Mesendoderm (in vitro differentiated cells): ENCODE measurements at regions not wholly inside any gene's neighbourhood (a gene's known extent, or its start where the extent isn't known, plus 50 kb on each side); places are given as distances from the start of the nearest gene placed in this dataset.

Source experiments
- DNase-seq: peaks from one replicate; pipeline ENCODE4 v3.0.0; 2013
- H2AK5ac ChIP-seq: 2 replicates; pipeline ENCODE4 v1.6.1; 2013; ENCODE audit warnings: low read length, inconsistent platforms
- H2BK120ac ChIP-seq: 2 replicates; pipeline ENCODE4 v1.6.1; 2013; ENCODE audit warnings: low read depth, mild to moderate bottlenecking, low read length, moderate library complexity, mixed read lengths
- H2BK15ac ChIP-seq: replicated peaks from 2 replicates; pipeline ENCODE4 v1.6.1; 2013; ENCODE audit warnings: low read depth, mild to moderate bottlenecking, moderate library complexity
- H2BK5ac ChIP-seq: 2 replicates; pipeline ENCODE4 v1.6.1; 2013; ENCODE audit warnings: low read length, inconsistent platforms
- H3K18ac ChIP-seq: 2 replicates; pipeline ENCODE4 v1.6.1; 2013; ENCODE audit warnings: mild to moderate bottlenecking, low read length, mixed read lengths
- H3K23ac ChIP-seq: one replicate; pipeline ENCODE4 v1.6.1; 2013; ENCODE audit warnings: low read length
- H3K27ac ChIP-seq: 2 replicates; pipeline ENCODE4 v1.5.1; 2013; ENCODE audit warnings: low read depth, mild to moderate bottlenecking, inconsistent platforms, low read length, moderate library complexity
- H3K27me3 ChIP-seq: 2 replicates; pipeline ENCODE4 v1.6.1; 2013; ENCODE audit warnings: low read length, control low read depth, mild to moderate bottlenecking, inconsistent platforms; ENCODE audit not compliant: insufficient read depth, poor library complexity
- H3K36me3 ChIP-seq: 2 replicates; pipeline ENCODE4 v1.6.1; 2013; ENCODE audit warnings: low read length, inconsistent platforms; ENCODE audit not compliant: control insufficient read depth, insufficient read depth
- H3K4ac ChIP-seq: one replicate; pipeline ENCODE4 v1.6.1; 2013; ENCODE audit warnings: low read depth, mild to moderate bottlenecking, low read length, moderate library complexity
- H3K4me1 ChIP-seq: 2 replicates; pipeline ENCODE4 v1.6.1; 2013; ENCODE audit warnings: low read depth, low read length, inconsistent platforms; ENCODE audit not compliant: control insufficient read depth
- H3K4me2 ChIP-seq: 2 replicates; pipeline ENCODE4 v1.6.1; 2013; ENCODE audit warnings: low read length
- H3K4me3 ChIP-seq: 2 replicates; pipeline ENCODE4 v1.5.1; 2013; ENCODE audit warnings: mild to moderate bottlenecking, low read length
- H3K56ac ChIP-seq: one replicate; pipeline ENCODE4 v1.6.1; 2013; ENCODE audit warnings: low read length
- H3K79me1 ChIP-seq: 2 replicates; pipeline ENCODE4 v1.6.1; 2013; ENCODE audit warnings: low read length, inconsistent platforms
- H3K79me2 ChIP-seq: 2 replicates; pipeline ENCODE4 v1.6.1; 2013; ENCODE audit warnings: mild to moderate bottlenecking, low read length; ENCODE audit not compliant: control insufficient read depth, insufficient read depth
- H3K9ac ChIP-seq: 2 replicates; pipeline ENCODE4 v1.6.1; 2013; ENCODE audit warnings: low read length, inconsistent platforms
- H4K5ac ChIP-seq: one replicate; pipeline ENCODE4 v1.6.1; 2013; ENCODE audit warnings: low read length
- H4K8ac ChIP-seq: one replicate; pipeline ENCODE4 v1.6.1; 2013; ENCODE audit warnings: low read depth, mild to moderate bottlenecking, control low read depth, low read length, moderate library complexity
- WGBS: extraction: QIAGEN DNeasy Blood & Tissue Kit; methylation state at CpG from one replicate; pipeline ENCODE4 v1.1.7; 2013; ENCODE audit warnings: low lambda C conversion rate, missing lambda C conversion rate; ENCODE audit not compliant: insufficient coverage; ENCODE audit errors: extremely low coverage; 5-methylcytosine and 5-hydroxymethylcytosine counted together

- no peak overlapping the region for H3K4me2 ChIP-seq
- no peak for DNase-seq
- peaks cover 1% of the 10 kb centered on the region for H3K4me1 ChIP-seq
- no peaks in the 10 kb centered on the region for H3K27me3 ChIP-seq
- H3K9ac ChIP-seq, result no peak overlapping the region
- no peaks in the 10 kb centered on the region for H3K79me2 ChIP-seq
- H2AK5ac ChIP-seq, result no peak overlapping the region
- no peaks in the 10 kb centered on the region for H3K36me3 ChIP-seq
- no peak overlapping the region for H4K5ac ChIP-seq
- H2BK5ac ChIP-seq, result no peak overlapping the region
- no peak overlapping the region for H3K56ac ChIP-seq
- no peak overlapping the region for H3K27ac ChIP-seq
- no peak overlapping the region for H3K18ac ChIP-seq
- no peaks in the 10 kb centered on the region for H3K79me1 ChIP-seq
- no peak overlapping the region for H2BK15ac ChIP-seq
- H2BK120ac ChIP-seq, result no peak overlapping the region
- no peak overlapping the region for H3K4ac ChIP-seq
- no CpG with 5 or more reads among the region's 5 CpGs for WGBS
- H3K23ac ChIP-seq, result no peak overlapping the region
- no peak overlapping the region for H4K8ac ChIP-seq
- H3K4me3 ChIP-seq, result no peak overlapping the region
These were observed 110.4 kb upstream of the BMP2 start for GRCh38 chr20:6657111-6657510.

DNA sequence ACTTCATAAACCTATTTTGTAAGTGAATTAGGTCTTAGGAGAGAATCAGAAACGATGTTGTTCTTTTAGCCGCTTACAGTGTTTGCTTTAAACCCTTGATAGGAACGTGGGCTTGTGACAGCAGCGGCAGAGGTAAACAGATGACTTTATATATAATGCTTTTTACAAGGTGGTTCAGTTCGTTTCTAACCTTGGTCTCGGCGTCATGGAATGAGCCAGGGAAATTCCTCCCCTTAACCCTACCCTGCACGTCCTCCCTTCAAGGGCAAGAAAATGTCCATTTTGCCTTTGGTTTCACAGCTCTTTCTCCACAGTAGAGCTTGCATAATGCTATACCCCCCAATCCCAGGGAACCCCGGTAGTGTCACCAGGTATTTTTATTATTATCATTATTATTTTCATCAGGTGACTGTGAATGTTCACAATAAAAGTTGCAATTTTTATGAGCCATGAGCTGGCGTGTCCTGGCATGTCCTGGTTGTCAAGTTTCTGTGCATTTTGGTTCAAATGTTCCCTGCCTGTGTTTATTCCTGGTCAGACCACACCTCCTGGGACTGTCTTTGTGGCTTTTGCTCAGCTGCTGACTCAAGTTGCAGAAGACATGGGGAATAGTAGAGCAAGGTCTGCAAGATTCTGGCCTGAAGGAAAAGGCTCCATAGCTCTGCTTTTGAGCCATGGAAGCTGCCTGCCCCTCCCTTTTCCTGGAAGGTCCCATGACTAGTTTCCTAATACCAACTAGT, 112.8 kb upstream of the BMP2 start:
- H2BK5ac ChIP-seq, result peak overlapping the region; percentile 36
- no peaks in the 10 kb centered on the region for H3K27me3 ChIP-seq
- no peak overlapping the region for H4K8ac ChIP-seq
- no peaks in the 10 kb centered on the region for H3K36me3 ChIP-seq
- no peak overlapping the region for H2AK5ac ChIP-seq
- H3K4me1 ChIP-seq, result no peaks in the 10 kb centered on the region
- H2BK15ac ChIP-seq, result peak overlapping the region; percentile 8
- H3K27ac ChIP-seq, result no peak overlapping the region
- no CpG with 5 or more reads among the region's 10 CpGs for WGBS
- H3K79me2 ChIP-seq, result no peaks in the 10 kb centered on the region
- no peak overlapping the region for H3K23ac ChIP-seq
- no peak overlapping the region for H3K9ac ChIP-seq
- no peak overlapping the region for H3K4me2 ChIP-seq
- no peak overlapping the region for H2BK120ac ChIP-seq
- H4K5ac ChIP-seq, result no peak overlapping the region
- no peak overlapping the region for H3K56ac ChIP-seq
- no peak overlapping the region for H3K4ac ChIP-seq
- H3K4me3 ChIP-seq, result no peak overlapping the region
- H3K18ac ChIP-seq, result peak overlapping the region; percentile 56
- DNase-seq, result no peak
- no peaks in the 10 kb centered on the region for H3K79me1 ChIP-seq

GRCh38 chr20:6651561-6651960, 115.9 kb upstream of the BMP2 start:
- Histone ChIP-seq H4K8ac (no peak overlapping the region), H3K27ac (no peak overlapping the region), H3K4me1 (no peaks in the 10 kb centered on the region), H3K18ac (no peak overlapping the region), H3K27me3 (no peaks in the 10 kb centered on the region), H3K36me3 (no peaks in the 10 kb centered on the region), H2BK5ac (no peak overlapping the region), H3K9ac (no peak overlapping the region), H3K4me3 (no peak overlapping the region), H3K23ac (no peak overlapping the region), H3K56ac (no peak overlapping the region), H3K79me1 (no peaks in the 10 kb centered on the region), H3K79me2 (no peaks in the 10 kb centered on the region), H2BK120ac (no peak overlapping the region), H2BK15ac (no peak overlapping the region), H3K4me2 (no peak overlapping the region), H4K5ac (no peak overlapping the region), H2AK5ac (no peak overlapping the region), H3K4ac (no peak overlapping the region)
- DNase-seq, result no peak
- no CpG with 5 or more reads among the region's 3 CpGs for WGBS

GRCh38 chr20:6651016-6651415, 116.5 kb upstream of the BMP2 start:
- H3K4me3 ChIP-seq, result no peak overlapping the region
- no peak overlapping the region for H3K4me2 ChIP-seq
- no peaks in the 10 kb centered on the region for H3K79me1 ChIP-seq
- no peak overlapping the region for H3K18ac ChIP-seq
- no peak overlapping the region for H3K9ac ChIP-seq
- no peaks in the 10 kb centered on the region for H3K79me2 ChIP-seq
- no peak overlapping the region for H3K27ac ChIP-seq
- no peaks in the 10 kb centered on the region for H3K4me1 ChIP-seq
- H3K23ac ChIP-seq, result no peak overlapping the region
- H2AK5ac ChIP-seq, result no peak overlapping the region
- no peak overlapping the region for H2BK120ac ChIP-seq
- no peak overlapping the region for H4K5ac ChIP-seq
- H3K27me3 ChIP-seq, result no peaks in the 10 kb centered on the region
- H3K4ac ChIP-seq, result no peak overlapping the region
- no peak overlapping the region for H2BK15ac ChIP-seq
- no peaks in the 10 kb centered on the region for H3K36me3 ChIP-seq
- H4K8ac ChIP-seq, result no peak overlapping the region
- no CpG with 5 or more reads among the region's 5 CpGs for whole genome bisulfite sequencing
- H2BK5ac ChIP-seq, result no peak overlapping the region
- no peak for DNase-seq
- H3K56ac ChIP-seq, result no peak overlapping the region

GRCh38 chr20:6646021-6646636, 121.4 kb upstream of the BMP2 start:
- Histone ChIP-seq H2BK120ac (no peak overlapping the region), H4K8ac (no peak overlapping the region), H2AK5ac (no peak overlapping the region), H3K23ac (no peak overlapping the region), H3K79me2 (no peaks in the 10 kb centered on the region), H3K4me2 (no peak overlapping the region), H3K4me1 (no peaks in the 10 kb centered on the region), H3K27ac (no peak overlapping the region), H3K79me1 (no peaks in the 10 kb centered on the region), H3K4ac (no peak overlapping the region), H3K27me3 (no peaks in the 10 kb centered on the region), H2BK15ac (no peak overlapping the region), H3K9ac (no peak overlapping the region), H2BK5ac (no peak overlapping the region), H3K18ac (no peak overlapping the region), H3K4me3 (no peak overlapping the region), H3K56ac (no peak overlapping the region), H3K36me3 (no peaks in the 10 kb centered on the region), H4K5ac (no peak overlapping the region)
- no peak for DNase-seq
- no CpG with 5 or more reads among the region's 3 CpGs for WGBS
